ENCODE measurements at regions not wholly inside any gene's neighbourhood (a gene's known extent, or its start where the extent isn't known, plus 50 kb on each side); places are given as distances from the start of the nearest gene placed in this dataset.

DNA sequence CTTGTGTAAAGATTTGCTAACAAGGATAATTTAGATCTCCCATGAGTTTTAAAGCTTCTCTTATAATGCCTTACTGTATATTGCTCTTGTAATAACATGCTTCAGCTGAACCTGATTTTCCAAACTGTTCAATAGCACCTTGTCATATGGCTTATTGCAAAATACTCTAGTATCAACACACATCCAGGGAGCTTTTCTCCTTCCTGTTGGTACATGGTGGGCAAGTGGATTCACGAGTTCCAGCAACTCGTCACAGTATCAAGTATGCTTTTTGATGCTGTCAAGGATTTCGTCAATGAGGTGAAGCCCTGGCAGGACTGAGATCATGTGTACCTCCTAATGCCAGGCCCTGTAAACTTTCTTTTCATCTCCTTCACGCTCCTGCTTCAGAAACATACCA is 59.5 kb upstream of the ITPRID2 start:
- DNase-seq (ENCODE audit: low read depth, low spot score): no peak

DNA sequence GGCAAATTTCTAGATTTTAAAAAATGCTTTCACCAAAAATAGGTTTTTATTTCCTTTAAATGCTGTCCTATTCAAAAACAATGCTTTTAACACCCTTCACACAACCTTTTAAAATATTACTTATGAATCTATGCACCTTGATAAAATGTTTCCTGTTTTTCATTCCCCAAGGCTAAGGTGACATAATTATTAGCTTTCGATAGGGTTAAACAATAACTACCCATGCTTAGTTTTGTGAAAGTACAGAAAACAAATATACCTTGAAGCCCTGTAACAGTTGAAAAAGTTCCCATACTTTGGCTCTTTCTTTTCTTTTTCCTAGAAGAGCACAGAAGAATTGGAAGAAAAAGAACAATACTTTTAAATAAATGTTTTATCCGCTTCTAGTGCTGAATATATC is 54.9 kb upstream of the ITPRID2 start:
- DNase-seq (ENCODE audit: low read depth, low spot score): no peak

DNA sequence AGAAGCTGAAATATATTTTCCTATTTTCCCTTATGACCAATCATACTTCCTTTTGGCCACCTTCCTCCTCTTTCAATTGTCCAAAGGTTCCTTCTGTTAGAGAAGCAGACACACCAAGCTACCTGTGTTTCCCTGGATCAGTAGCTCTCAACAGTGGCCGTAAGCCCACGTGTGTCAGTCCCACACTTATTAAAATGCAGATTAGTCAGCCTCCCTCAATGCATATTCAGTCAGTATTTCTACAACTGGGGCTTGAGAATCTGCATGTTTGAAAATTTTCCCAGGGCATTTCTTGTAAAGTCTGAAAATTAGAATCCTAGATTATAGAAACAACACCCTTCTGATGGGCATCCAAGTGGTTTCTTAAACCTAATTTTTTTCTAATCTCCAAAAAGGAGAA is 54.0 kb upstream of the ITPRID2 start:
- DNase-seq (ENCODE audit: low read depth, low spot score): no peak

DNA sequence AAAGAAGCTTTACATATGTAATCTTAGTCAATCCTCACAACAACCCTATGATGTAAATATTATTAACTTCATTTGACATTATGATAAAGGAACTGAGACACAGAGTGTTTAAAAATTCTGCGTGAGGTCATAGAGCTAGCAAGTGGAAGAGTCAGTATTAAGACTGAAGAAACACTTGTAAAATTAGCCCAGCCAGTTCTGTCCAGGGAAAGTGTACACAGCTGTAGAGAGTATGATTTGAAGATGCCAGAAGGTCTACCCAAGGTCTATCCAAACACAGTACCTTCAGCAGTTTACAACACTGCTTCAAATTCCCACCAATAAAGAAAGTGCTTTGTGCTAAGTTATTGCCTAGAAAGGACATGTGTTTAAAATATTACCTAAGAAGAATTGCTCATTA is 51.7 kb upstream of the ITPRID2 start:
- no peak for DNase-seq (ENCODE audit: low read depth, low spot score)

DNA sequence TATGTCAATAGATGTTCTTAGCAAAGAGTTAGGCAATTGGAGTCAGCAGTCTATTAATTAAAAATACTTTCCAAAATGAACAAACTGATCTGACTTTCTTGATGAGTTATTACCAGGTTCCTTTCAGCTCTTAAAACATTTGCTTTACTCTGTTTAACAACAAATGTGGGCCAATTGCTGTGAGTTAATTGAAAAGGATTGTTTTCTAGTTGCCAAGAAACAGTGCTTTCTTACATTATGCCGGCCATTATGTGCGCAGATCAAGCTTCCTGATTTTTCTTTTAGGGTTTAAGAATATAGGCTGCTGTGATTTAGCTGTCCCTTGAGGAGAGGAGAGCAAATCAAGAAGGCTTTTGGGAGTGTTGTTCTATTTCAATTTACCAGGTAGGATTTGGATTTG is 50.5 kb upstream of the ITPRID2 start:
- no peak for DNase-seq (ENCODE audit: low read depth, low spot score)
